Caco-2 (cell line): ENCODE measurements at regions not wholly inside any gene's neighbourhood (a gene's known extent, or its start where the extent isn't known, plus 50 kb on each side); places are given as distances from the start of the nearest gene placed in this dataset.

ENCODE experiments used
- BruUV-seq: library from RNA; stranded (reverse); fragments of 400-500 nt; replicated peaks from 2 replicates; lab custom pipeline; 2021; lab: Mats Ljungman, UMichigan
- CTCF ChIA-PET: fragments of 300-600 bp; sonication (Branson Sonifier 250); formaldehyde crosslinking; loops from one replicate; lab custom pipeline; 2022; ENCODE audit warnings: antibody characterized with exemption; lab: Charles Lee
- POLR2A ChIA-PET: fragments of 300-600 bp; sonication (Branson Sonifier 250); formaldehyde crosslinking; loops from one replicate; lab custom pipeline; 2022; ENCODE audit warnings: antibody characterized with exemption; lab: Charles Lee
- DNase-seq, 2 experiments: peaks; one replicate each; pipeline versions ENCODE4 v3.0.0 to v3.0.0-alpha.2; 2020 to 2022
- H3K27me3 ChIP-seq: replicated peaks from 2 replicates; pipeline ENCODE4 v1.6.0; 2011; ENCODE audit warnings: low read length; ENCODE audit not compliant: control insufficient read depth, insufficient read depth
- H3K36me3 ChIP-seq: 2 replicates; pipeline ENCODE4 v1.5.1; 2011; ENCODE audit warnings: low read length; ENCODE audit not compliant: control insufficient read depth, insufficient read depth
- H3K4me1 ChIP-seq: fragments of 250-450 bp; sonication (Bioruptor Pico); 2 replicates; pipeline ENCODE4 v1.5.1; 2020; ENCODE audit warnings: mild to moderate bottlenecking
- H3K4me3 ChIP-seq: 2 replicates; pipeline ENCODE4 v1.5.1; 2011; ENCODE audit warnings: low read depth, mild to moderate bottlenecking, control low read depth, low read length
- H3K9me3 ChIP-seq: fragments of 250-450 bp; sonication (Bioruptor Pico); 2 replicates; pipeline ENCODE4 v1.5.1; 2020; ENCODE audit warnings: mild to moderate bottlenecking, moderate library complexity
- H3K27ac Mint-ChIP-seq: one replicate; pipeline ENCODE4 v1.8.0; 2022; ENCODE audit warnings: mixed read lengths; ENCODE audit not compliant: unreplicated experiment
- H3K27me3 Mint-ChIP-seq: one replicate; pipeline ENCODE4 v1.8.0; 2022; ENCODE audit warnings: mixed read lengths; ENCODE audit not compliant: insufficient read depth, unreplicated experiment
- H3K36me3 Mint-ChIP-seq: one replicate; pipeline ENCODE4 v1.8.0; 2022; ENCODE audit warnings: mild to moderate bottlenecking, mixed read lengths; ENCODE audit not compliant: insufficient read depth, unreplicated experiment
- H3K4me1 Mint-ChIP-seq: one replicate; pipeline ENCODE4 v1.8.0; 2022; ENCODE audit warnings: low read depth, mixed read lengths; ENCODE audit not compliant: unreplicated experiment
- H3K4me3 Mint-ChIP-seq: one replicate; pipeline ENCODE4 v1.8.0; 2022; ENCODE audit warnings: mild to moderate bottlenecking, moderate library complexity, mixed read lengths; ENCODE audit not compliant: unreplicated experiment
- H3K9me3 Mint-ChIP-seq: one replicate; pipeline ENCODE4 v1.8.0; 2022; ENCODE audit warnings: mixed read lengths; ENCODE audit not compliant: unreplicated experiment
- CTCF ChIP-seq, 2 experiments: fragments of 200-600 bp in 1 of 2; IDR thresholded peaks; 1 replicate in 1 of 2; 2 replicates in 1 of 2; pipeline versions ENCODE4 v1.5.1 to v1.8.0; 2011 to 2022; ENCODE audit warnings: antibody characterized with exemption in 1 of 2, control low read depth in 1 of 2, inconsistent platforms in 1 of 2, low read depth in 1 of 2, low read length in 1 of 2, mild to moderate bottlenecking in 1 of 2, moderate library complexity in 1 of 2; ENCODE audit not compliant: insufficient read depth in 1 of 2, severe bottlenecking in 1 of 2, unreplicated experiment in 1 of 2
- intact Hi-C: fragments of 100-400 bp; cut with micrococcal nuclease; formaldehyde crosslinking; loops from one replicate; pipeline ENCODE4 v1.10.0; 2022; ENCODE audit not compliant: unreplicated experiment

DNA sequence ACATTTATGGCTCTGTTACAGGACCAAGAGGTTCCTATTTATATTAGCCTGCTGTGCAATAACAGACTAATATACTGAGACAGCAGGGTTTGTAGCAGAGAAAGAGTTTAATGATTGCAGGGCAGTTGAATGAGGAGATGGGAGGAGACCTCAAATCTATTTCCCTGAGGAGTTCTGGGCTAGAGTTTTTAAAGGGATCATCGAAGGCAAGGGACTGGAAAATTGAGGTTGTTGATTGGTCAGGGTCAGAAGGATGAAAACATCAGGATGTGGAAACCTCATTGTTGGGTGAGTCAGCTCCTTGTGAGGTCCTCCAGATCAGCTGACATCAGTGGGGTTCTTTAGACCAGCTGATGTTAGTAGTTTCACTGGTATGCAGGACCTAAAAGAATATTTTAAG, 60.6 kb upstream of the GOLGA8B start:
- H3K4me1 Mint-ChIP-seq: no peaks in the 10 kb centered on the region
- POLR2A ChIA-PET: no interaction called here
- intact Hi-C loops: no loop called here
- H3K27ac Mint-ChIP-seq: no peak overlapping the region
- Histone ChIP-seq H3K9me3 (no peaks in the 10 kb centered on the region), H3K4me3 (no peak overlapping the region), H3K4me1 (no peaks in the 10 kb centered on the region), H3K27me3 (no peaks in the 10 kb centered on the region), H3K36me3 (no peaks in the 10 kb centered on the region)
- no peak overlapping the region for H3K4me3 Mint-ChIP-seq
- TF ChIP-seq CTCF (IDR thresholded peaks at IDR 0.05; ENCODE audit: insufficient read depth in 1 of 2, low read depth in 1 of 2, low read length in 1 of 2, severe bottlenecking in 1 of 2, unreplicated experiment in 1 of 2): no peak
- H3K36me3 Mint-ChIP-seq: no peaks in the 10 kb centered on the region
- CTCF ChIA-PET: no interaction called here
- H3K9me3 Mint-ChIP-seq: peaks cover 10% of the 10 kb centered on the region
- no peak for DNase-seq
- peaks cover 8% of the 10 kb centered on the region for H3K27me3 Mint-ChIP-seq
- BruUV-seq: no TSS peak

DNA sequence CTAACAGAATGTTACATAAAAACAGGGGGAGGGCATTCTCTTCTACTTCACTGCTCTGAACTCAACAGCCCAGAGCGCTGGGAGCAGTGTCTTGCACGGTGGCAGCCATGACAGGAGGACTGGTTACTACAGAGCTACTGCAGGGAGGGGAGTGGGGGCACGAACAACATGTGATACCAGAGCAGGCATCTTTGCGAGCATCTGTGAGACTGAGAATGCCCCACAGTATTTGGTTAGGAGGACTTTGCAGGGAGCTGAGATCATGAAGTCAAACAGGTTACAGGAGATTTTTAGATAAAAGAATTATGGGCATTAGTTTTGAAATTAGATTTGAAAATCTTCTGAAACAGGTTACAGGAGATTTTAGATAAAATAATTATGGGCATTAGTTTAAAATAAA, 58.8 kb upstream of the GOLGA8B start:
- Mint-ChIP-seq H3K27me3 (peaks cover 8% of the 10 kb centered on the region), H3K36me3 (no peaks in the 10 kb centered on the region), H3K4me3 (no peak overlapping the region), H3K9me3 (peaks cover 10% of the 10 kb centered on the region), H3K27ac (no peak overlapping the region), H3K4me1 (no peaks in the 10 kb centered on the region)
- intact Hi-C loops: no loop called here
- no peak for DNase-seq
- BruUV-seq: no TSS peak
- no peaks in the 10 kb centered on the region for H3K4me1 ChIP-seq
- ChIA-PET POLR2A (no interaction called here), CTCF (no interaction called here)
- TF ChIP-seq CTCF (IDR thresholded peaks at IDR 0.05; ENCODE audit: insufficient read depth in 1 of 2, low read depth in 1 of 2, low read length in 1 of 2, severe bottlenecking in 1 of 2, unreplicated experiment in 1 of 2): no peak
- no peaks in the 10 kb centered on the region for H3K27me3 ChIP-seq
- no peaks in the 10 kb centered on the region for H3K36me3 ChIP-seq
- no peaks in the 10 kb centered on the region for H3K9me3 ChIP-seq
- no peak overlapping the region for H3K4me3 ChIP-seq

- Mint-ChIP-seq H3K27ac (no peak overlapping the region), H3K36me3 (no peaks in the 10 kb centered on the region), H3K9me3 (peaks cover 10% of the 10 kb centered on the region), H3K27me3 (peaks cover 8% of the 10 kb centered on the region), H3K4me1 (no peaks in the 10 kb centered on the region), H3K4me3 (no peak overlapping the region)
- Histone ChIP-seq H3K36me3 (no peaks in the 10 kb centered on the region), H3K27me3 (no peaks in the 10 kb centered on the region), H3K4me1 (no peaks in the 10 kb centered on the region), H3K4me3 (no peak overlapping the region), H3K9me3 (no peaks in the 10 kb centered on the region)
- BruUV-seq: no TSS peak
- no peak for TF ChIP-seq CTCF (IDR thresholded peaks at IDR 0.05; ENCODE audit: insufficient read depth in 1 of 2, low read depth in 1 of 2, low read length in 1 of 2, severe bottlenecking in 1 of 2, unreplicated experiment in 1 of 2)
- intact Hi-C loops: no loop called here
- POLR2A ChIA-PET: no interaction called here
- CTCF ChIA-PET: no interaction called here
- DNase-seq: no peak
These were observed 57.2 kb upstream of the GOLGA8B start for GRCh38 chr15:34640661-34641060.
